Adrenal gland (tissue), 5 donors: ENCODE measurements at regions not wholly inside any gene's neighbourhood (a gene's known extent, or its start where the extent isn't known, plus 50 kb on each side); places are given as distances from the start of the nearest gene placed in this dataset.

Source experiments
- POLR2A ChIP-seq, 2 donors: fragments of 450-650 bp; IDR thresholded peaks; one replicate each; pipeline ENCODE4 v1.6.1; 2017; ENCODE audit warnings: antibody characterized with exemption in 2 of 2, mild to moderate bottlenecking in 2 of 2, moderate library complexity in 1 of 2
- TF ChIP-seq, protein P1 (sequence below), 6 experiments: fragments of 450-650 bp in 4 of 6; fragments of 200-600 bp in 2 of 6; sonication (generic) in 1 of 6; IDR thresholded peaks; 1 replicate in 5 of 6; 2 replicates in 1 of 6; pipeline versions ENCODE4 v1.5.1 to v1.8.0; 2016 to 2021; ENCODE audit warnings: antibody characterized with exemption in 6 of 6, mild to moderate bottlenecking in 2 of 6, moderate library complexity in 1 of 6
- donor health status: DM: no; HTN: no; CAD: no.

DNA sequence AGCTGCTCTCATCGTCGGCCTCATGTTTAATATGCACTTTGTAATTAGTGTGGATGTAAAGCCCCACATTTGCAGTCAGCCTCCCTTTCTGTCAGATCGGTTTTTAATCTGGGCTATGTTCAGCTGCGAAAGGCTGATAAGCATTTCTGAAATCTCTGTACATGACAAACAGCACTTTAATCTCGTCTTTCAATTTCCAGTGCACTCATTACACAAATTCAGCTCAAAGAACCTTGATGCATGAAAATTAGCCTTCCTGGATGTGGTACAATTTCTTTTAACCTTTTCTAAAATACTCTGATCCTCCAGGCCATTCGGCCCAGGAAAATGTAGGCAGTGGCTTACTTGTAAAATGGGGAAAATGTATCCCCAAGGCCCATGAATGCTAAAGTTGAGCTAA, 265.1 kb downstream of the RND3 start:
- TF ChIP-seq, protein P1, sequence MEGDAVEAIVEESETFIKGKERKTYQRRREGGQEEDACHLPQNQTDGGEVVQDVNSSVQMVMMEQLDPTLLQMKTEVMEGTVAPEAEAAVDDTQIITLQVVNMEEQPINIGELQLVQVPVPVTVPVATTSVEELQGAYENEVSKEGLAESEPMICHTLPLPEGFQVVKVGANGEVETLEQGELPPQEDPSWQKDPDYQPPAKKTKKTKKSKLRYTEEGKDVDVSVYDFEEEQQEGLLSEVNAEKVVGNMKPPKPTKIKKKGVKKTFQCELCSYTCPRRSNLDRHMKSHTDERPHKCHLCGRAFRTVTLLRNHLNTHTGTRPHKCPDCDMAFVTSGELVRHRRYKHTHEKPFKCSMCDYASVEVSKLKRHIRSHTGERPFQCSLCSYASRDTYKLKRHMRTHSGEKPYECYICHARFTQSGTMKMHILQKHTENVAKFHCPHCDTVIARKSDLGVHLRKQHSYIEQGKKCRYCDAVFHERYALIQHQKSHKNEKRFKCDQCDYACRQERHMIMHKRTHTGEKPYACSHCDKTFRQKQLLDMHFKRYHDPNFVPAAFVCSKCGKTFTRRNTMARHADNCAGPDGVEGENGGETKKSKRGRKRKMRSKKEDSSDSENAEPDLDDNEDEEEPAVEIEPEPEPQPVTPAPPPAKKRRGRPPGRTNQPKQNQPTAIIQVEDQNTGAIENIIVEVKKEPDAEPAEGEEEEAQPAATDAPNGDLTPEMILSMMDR (IDR thresholded peaks at IDR 0.05) = no peak
- no peak for TF ChIP-seq POLR2A (IDR thresholded peaks at IDR 0.05)
